Stimulated activated CD4-positive, alpha-beta T cell treated with anti-CD3 and anti-CD28 coated beads, TNF-alpha, amount 100 ng/mL, for 1 hour (primary cell): ENCODE measurements at regions not wholly inside any gene's neighbourhood (a gene's known extent, or its start where the extent isn't known, plus 50 kb on each side); places are given as distances from the start of the nearest gene placed in this dataset.

Experiments
- DNase-seq, 3 donors: peaks; one replicate each; pipeline ENCODE4 v3.0.0-alpha.2; 2020; ENCODE audit warnings: low read depth in 3 of 3, low spot score in 1 of 3

- no peak for DNase-seq
Observed at GRCh38 chr22:48619721-48620120, 1208.0 kb downstream of the BRD1 start.

- no peak for DNase-seq
Observed at GRCh38 chr22:48618326-48618725, 1209.3 kb downstream of the BRD1 start.

DNA sequence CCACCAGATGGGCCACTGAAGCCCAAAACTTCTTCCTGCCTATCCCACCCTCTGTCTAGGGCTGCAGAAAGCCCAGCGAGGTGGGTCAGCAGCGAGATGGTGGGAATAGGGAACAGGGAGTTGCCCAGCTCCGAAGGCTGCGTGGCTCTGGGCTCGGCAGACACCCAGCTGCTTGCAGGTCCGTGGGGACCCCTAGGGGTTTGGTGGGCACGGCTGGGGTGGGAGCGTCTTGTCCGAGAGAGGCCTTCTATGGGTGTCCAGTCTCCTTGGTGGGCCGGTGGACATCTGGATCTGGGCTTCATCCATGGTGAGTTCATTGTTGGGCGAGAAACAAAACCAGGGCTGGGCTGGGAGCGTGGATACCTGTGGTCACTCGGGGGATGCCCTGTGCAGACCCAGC lies 1211.0 kb downstream of the BRD1 start:
- DNase-seq = no peak

DNA sequence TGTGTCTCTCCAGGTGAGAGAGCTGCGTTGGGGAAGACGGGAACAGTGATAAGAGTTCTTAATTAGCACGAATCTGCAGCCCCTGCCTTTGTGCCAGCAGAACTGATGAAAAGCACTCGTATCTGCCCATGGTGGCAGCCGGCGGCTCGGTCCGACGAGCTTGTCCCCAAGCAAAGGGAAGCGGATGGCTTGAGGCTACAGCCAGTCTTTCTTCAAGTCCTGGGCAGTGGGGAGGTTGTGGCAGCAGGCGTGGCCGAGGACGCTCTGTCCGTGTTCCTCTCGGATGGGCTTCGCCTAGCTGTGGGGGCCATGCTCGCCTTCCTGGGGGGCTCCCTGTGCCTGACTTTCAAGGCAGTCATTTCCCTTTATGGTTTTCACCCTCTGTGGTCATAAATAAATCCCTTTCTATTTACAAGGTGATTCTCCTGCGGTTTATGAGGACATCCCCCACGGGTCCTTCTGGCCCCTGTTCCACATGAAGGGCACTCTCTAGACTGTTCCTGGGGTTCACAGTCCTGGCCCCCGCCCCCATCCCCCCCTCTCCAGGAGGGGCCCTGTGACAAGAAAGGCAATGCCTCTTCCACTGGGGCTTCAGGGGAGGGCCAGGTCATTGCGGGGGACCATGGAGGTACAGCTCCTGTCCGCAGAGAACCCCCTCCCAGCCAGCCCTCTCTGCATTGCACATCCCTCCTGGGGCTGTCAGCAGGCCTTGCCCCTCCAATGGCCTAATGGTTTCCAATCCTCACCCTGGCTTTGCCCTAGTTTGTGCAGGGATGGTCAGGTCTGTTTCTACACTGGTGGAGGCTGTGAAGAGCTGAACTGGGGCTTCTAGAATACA lies 1212.3 kb downstream of the BRD1 start:
- DNase-seq = no peak

DNA sequence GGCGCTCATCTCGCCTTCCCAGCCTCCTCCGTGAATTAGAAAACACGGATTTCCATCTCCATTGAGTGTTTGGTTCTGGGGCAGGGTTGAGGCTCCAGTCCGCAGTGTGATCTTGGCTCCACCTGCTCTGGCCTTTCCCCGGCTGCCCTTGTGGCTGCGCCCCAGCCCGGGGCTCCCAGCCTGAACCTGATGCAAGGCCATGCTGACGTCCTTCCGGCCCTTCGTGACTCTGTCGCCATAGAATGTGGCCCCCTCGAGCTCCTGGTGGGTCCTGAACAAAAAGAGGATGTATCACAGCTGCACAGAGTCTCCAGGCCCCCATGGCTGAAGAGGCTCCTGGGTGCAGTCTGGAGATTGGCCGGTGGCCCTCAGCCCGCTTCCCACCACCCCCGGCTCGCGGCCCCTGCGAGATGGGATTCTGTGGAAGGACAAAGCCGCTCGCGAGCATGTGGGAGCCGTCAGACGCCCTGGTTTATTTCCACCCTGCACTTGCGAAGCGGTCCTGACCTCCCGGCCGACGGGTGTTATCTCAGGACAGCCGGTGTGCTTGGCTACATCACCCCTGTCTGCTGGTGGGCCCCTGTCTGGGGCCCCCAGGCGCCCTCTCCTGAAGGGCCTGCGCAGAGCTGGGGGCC lies 1214.0 kb downstream of the BRD1 start:
- DNase-seq = no peak

DNA sequence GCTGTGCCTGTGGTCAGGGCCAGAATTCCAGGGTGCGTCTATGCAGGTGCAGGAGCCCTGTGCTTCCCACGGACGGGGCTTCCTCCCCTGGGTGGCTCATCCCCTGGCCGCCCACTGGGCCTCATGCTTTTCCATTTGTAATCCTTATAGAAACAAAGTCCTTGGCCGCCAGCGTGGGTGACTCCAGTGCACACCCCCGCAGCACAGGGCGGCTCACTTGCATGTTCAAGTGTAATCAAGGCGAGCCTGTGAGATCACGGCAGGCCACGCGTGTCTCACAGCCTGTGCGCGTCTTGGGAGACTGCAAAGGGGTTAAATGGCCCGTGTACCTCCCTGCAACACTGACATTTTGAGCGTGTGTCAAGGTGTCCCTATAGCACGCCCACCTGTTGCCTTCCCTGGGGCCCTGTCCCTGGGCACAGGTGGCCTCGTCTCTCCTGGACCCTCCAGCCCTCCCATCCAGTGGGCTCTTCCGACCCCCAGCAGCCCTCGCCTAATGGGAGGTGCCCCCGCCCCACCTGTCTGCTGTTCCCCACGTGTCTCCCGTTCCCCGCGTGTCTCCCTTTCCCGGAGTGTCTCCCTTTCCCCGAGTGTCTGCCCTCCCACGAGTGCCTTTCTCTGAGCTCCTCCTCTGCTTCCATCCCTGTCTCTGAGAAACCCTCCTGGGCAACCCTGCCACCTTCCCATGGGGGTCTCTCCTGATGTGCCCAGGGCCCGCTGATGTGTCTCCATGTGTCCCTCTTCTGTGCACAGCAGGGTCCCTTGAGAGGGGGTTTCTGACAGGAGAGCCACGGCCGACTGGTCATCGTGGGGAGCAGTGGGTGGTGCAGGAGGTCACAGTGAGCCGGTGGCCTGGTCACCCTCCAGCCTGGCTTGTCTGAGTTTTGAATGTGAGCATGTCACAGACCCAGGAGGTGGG lies 1215.3 kb downstream of the BRD1 start:
- no peak for DNase-seq

DNA sequence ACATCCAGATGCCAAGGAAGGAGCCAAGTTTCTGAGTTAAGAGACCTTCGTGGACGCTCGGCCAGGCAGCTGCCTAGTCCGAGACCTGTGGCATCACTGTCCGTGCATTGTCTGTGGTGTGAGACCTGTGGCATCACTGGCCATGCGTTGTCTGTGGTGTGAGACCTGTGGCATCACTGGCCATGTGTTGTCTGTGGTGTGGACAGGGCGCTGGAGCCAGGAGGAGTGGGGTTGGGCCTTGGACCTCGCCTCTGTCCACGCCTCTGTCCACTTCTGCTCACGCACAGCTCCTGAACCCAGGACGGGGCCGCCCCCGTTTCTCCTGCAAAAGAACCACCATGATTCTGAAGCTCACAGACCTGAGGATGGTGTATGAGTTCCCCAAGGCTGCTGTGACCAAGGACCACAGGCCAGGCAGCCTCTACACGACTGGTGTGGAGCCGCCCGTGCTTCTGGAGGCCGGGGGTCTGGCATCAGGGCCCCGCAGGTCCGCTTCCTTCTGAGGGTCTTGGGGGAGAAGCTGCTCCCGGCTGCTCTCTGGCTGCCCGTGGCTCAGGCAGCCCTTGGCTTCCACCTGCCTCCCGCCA lies 1218.3 kb downstream of the BRD1 start:
- no peak for DNase-seq

DNA sequence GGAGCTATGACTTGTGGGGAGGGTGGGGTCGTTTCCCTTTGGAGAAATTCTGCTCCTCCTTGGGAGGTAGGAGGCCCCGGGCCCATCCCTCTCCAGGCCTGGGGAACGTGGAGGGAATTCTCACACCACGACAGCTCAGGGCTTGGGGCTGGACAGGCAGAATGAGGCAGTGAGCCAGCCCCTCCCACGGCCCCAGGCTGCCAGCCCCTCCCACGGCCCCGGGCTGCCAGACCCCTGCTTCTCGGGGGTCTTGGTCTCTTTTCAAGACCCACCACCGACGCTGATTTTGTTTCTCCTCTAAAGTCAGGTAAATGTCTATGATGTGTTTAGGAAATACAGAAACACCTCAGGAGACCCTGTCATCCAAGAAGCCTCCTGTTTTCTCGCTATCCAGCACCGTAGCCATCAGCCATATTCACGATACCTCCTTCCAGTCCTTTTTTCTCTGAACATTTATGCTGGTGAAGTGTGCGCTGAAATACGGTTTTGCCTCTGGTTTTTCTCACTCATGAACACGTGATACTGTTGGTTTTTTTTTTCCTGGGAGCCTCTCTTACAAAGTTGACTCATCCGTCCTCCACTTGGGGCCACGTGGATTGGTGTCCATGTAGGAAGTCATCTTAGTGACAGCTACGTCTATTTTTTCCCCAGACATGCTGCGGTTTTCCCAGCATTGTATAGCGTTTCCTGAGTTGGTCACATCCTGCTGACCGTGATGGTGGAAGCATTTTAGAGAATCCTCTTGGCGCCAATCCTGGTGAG lies 1219.6 kb downstream of the BRD1 start:
- no peak for DNase-seq

- no peak for DNase-seq
Observed at GRCh38 chr22:48606684-48607307, 1220.9 kb downstream of the BRD1 start.

DNA sequence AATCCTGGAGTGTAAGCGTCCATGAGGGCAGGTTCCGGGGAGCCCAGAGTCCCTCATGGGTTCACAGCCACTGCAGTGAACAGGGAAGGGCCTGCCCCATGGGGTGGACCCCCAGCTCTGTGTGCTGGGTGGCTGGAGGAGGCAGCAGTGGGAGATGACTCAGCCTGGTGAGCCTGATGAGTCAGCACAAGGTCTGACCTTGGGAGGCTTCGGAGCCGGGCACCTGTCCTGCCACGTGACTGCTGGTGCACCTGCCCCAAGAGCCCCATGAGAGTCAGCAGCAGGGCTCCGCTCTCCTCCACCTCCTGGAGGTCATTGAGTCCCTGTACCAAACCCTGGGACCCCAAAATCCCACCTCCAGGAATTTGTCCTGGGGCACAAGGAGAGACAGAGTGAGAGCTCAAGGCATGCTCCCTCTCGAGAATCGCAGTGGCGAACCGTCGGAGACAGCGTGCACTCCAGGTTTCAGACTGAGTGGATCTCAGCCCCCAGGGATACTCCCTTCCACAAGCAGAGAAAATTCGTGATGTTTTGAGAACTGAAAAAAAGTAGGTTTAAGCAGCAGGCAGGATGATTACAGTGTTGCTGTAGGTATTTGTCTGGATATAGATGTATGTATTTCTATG lies 1221.7 kb downstream of the BRD1 start:
- DNase-seq = no peak

DNA sequence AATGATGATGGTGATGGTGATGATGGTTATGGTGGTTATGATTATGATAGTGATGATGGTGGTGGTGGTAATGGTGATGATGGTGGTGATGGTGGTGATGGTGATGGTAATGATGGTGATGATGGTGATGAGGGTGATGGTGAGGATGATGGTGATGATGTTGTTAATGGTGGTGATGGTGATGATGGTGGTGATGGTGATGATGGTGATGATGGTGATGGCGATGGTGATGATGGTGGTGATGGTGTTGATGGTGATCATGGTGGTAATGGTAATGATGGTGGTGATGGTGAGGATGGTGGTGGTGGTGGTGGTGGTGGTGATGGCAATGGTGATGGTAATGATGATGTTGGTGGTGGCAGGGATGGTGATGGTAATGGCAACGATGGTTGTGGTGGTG lies 1222.5 kb downstream of the BRD1 start:
- no peak for DNase-seq

GRCh38 chr22:48603621-48604320 lies 1223.9 kb downstream of the BRD1 start:
- no peak for DNase-seq

DNA sequence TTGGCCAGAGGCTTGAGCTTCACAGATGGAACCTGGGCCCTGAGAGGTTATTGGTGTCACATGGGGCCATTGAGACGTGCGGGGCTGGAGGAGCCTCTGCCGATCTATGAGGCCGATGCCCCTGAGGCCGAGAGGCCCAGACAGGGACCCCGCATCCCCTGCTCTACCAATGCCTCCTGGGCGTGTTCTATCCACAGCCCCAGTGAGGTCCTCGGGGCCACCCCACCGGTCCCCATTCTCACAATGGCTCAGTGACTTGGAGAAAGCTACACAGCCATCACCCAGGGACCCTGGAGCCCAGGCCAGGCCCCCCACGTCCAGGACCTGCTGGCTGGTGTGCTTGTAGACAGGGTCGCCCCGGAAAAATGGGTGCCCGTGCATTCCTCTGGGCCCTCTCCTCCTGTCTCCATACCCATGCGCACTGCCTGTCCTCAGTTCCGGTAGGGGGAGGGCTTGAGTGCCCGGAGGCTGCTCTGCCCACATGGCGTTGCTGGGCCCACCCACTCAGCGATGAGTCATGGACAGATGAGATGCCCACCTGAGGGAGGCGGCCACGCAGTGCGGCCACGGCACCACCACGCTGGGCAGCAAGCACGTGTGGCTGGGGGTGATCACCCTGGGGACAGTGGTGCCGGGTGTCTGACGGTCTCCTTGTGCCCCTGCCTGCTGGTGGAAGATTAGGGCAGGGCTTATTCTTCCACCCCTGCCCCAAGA lies 1224.7 kb downstream of the BRD1 start:
- no peak for DNase-seq

- no peak for DNase-seq
Observed at GRCh38 chr22:48600681-48601080, 1227.0 kb downstream of the BRD1 start.

DNA sequence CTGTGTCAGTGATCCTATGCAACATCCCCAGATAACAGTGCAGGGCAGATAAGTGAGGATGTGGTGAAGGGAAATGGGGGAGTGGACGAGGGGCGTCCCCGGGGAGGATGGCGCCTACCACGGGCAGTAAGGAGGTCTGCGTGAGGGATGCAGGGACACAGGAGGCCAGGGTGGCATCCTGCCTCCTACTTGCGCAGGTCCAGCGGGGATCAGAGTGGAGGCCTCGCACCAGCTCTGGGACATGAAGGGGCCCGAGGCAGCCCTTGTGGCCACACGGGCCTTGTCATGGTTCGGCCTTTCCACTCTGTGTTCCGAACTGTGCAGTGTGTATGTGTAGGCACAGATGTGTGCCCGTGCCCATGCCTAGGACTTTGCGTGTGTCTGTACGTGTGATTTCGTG lies 1227.5 kb downstream of the BRD1 start:
- DNase-seq = no peak

- no peak for DNase-seq
Observed at GRCh38 chr22:48599346-48599745, 1228.3 kb downstream of the BRD1 start.

DNA sequence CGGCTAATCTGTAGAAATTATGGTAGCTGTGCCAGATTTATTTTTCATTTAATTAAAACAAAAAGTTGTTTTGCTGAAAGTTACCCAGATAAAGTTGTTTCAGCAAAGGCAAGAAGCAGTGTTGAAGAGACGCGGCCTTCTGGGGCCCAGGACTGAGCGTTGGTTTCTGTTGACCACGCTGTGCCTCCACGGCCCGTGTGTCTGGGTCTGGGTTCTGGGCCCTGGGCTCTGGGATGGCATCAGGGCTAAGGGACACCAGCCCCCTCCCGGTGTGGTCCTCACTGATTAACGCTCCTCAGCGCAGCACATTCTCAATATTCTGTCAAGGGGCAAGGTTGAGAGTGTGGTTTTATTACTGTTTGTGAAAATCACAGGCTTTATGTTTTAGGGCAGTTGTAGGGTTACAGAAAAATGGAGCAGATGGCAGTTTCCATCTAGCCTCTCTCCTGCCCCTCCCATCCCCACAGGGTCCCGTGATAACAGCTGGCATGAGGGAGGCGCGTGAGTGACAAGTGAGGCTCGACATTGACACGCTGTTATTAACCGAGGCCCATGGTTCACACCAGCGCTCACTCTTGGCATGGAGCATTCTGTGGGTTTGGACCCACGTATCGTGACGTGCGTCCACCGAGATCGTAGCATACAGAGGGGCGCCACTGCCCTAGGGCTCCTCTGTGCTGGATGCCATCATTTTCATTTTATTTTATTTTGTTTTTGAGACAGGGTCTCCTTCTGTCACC lies 1231.4 kb downstream of the BRD1 start:
- no peak for DNase-seq

- DNase-seq = no peak
Observed at GRCh38 chr22:48595511-48595905, 1232.2 kb downstream of the BRD1 start.
